Upper lobe of left lung (tissue), 6 donors: ENCODE measurements at regions not wholly inside any gene's neighbourhood (a gene's known extent, or its start where the extent isn't known, plus 50 kb on each side); places are given as distances from the start of the nearest gene placed in this dataset.

ENCODE experiments used
- ATAC-seq, 2 donors: fragments of 200-7000 bp; cut with Tn5 transposase; one replicate each; pipeline ENCODE4 v1.9.1; 2022; ENCODE audit warnings: mild to moderate bottlenecking in 2 of 2, moderate library complexity in 2 of 2; ENCODE audit not compliant: low FRiP score in 2 of 2
- DNase-seq, 2 donors: peaks; one replicate each; pipeline ENCODE4 v3.0.0-alpha.2; 2019 to 2020
- H3K27ac ChIP-seq, 4 donors: fragments of 200-600 bp; sonication (generic); one replicate each; pipeline ENCODE4 v1.5.1; 2016 to 2019
- H3K27me3 ChIP-seq, 4 donors: fragments of 200-600 bp; sonication (generic); one replicate each; pipeline ENCODE4 v1.5.1; 2017 to 2019
- H3K36me3 ChIP-seq, 4 donors: fragments of 200-600 bp; sonication (generic); one replicate each; pipeline ENCODE4 v1.5.1; 2016 to 2019
- H3K4me1 ChIP-seq, 4 donors: fragments of 200-600 bp; sonication (generic); one replicate each; pipeline ENCODE4 v1.5.1; 2018 to 2019
- H3K4me3 ChIP-seq, 4 donors: fragments of 200-600 bp; sonication (generic); one replicate each; pipeline ENCODE4 v1.5.1; 2017 to 2019; ENCODE audit warnings: mild to moderate bottlenecking in 2 of 4, moderate library complexity in 1 of 4
- H3K9me3 ChIP-seq, 4 donors: fragments of 200-600 bp; sonication (generic); one replicate each; pipeline ENCODE4 v1.5.1; 2018 to 2019
- CTCF ChIP-seq, 6 experiments: fragments of 450-650 bp in 4 of 6; fragments of 200-600 bp in 2 of 6; sonication (generic) in 2 of 6; IDR thresholded peaks; one replicate each; pipeline ENCODE4 v1.5.1; 2016 to 2019; ENCODE audit warnings: antibody characterized with exemption in 6 of 6
- EP300 ChIP-seq, 4 donors: sonication (generic); formaldehyde crosslinking; IDR thresholded peaks; one replicate each; pipeline ENCODE4 v1.5.1; 2017; ENCODE audit warnings: antibody characterized with exemption in 4 of 4, control low read depth in 2 of 4
- POLR2A ChIP-seq, 4 donors: fragments of 450-650 bp; IDR thresholded peaks; one replicate each; pipeline ENCODE4 v1.5.1; 2016 to 2017; ENCODE audit warnings: antibody characterized with exemption in 4 of 4, mild to moderate bottlenecking in 2 of 4
- POLR2AphosphoS5 ChIP-seq, 2 donors: sonication (generic); formaldehyde crosslinking; IDR thresholded peaks; one replicate each; pipeline ENCODE4 v1.5.1; 2017; ENCODE audit warnings: antibody characterized with exemption in 2 of 2
- WGBS, 2 donors: methylation state at CpG; one replicate each; pipeline ENCODE4 v1.1.5; 2017 to 2018; 5-methylcytosine and 5-hydroxymethylcytosine counted together
- donor health status: DM: no; HTN: no; CAD: no; lungs with moderate emphysema.
- donor health status: DM: no; HTN: yes; CAD: no; lungs with severe emphysema.

- no peaks in the 10 kb centered on the region for H3K36me3 ChIP-seq
- no peak overlapping the region for H3K27ac ChIP-seq
- no peak for ATAC-seq
- DNase-seq, result no peak
- H3K4me3 ChIP-seq, result no peak overlapping the region
- 68 to 73% methylated on average over 2 of the region's 2 CpGs for WGBS, 2 donors
- TF ChIP-seq CTCF (IDR thresholded peaks at IDR 0.05) (no peak), EP300 (IDR thresholded peaks at IDR 0.05) (no peak), POLR2AphosphoS5 (IDR thresholded peaks at IDR 0.05) (no peak), POLR2A (IDR thresholded peaks at IDR 0.05) (no peak)
- H3K27me3 ChIP-seq, result no peaks in the 10 kb centered on the region
- H3K9me3 ChIP-seq, result no peaks in the 10 kb centered on the region
- no peaks in the 10 kb centered on the region for H3K4me1 ChIP-seq
Measured at GRCh38 chr15:93789441-93789840, 441.9 kb upstream of the MCTP2 start.

GRCh38 chr15:93780073-93780472 lies 451.3 kb upstream of the MCTP2 start:
- H3K27me3 ChIP-seq, result no peaks in the 10 kb centered on the region
- WGBS, 2 donors, result 76 to 92% methylated on average over 4 of the region's 4 CpGs
- no peak overlapping the region for H3K4me3 ChIP-seq
- no peaks in the 10 kb centered on the region for H3K4me1 ChIP-seq
- DNase-seq, result no peak
- H3K27ac ChIP-seq, result no peak overlapping the region
- H3K9me3 ChIP-seq, result no peaks in the 10 kb centered on the region
- no peaks in the 10 kb centered on the region for H3K36me3 ChIP-seq
- no peak for ATAC-seq
- TF ChIP-seq POLR2A (IDR thresholded peaks at IDR 0.05), result no peak
- TF ChIP-seq POLR2AphosphoS5 (IDR thresholded peaks at IDR 0.05), result no peak
- no peak for TF ChIP-seq EP300 (IDR thresholded peaks at IDR 0.05)
- no peak for TF ChIP-seq CTCF (IDR thresholded peaks at IDR 0.05)

GRCh38 chr15:93779341-93779740 lies 452.0 kb upstream of the MCTP2 start:
- H3K27ac ChIP-seq, result no peak overlapping the region
- H3K36me3 ChIP-seq, result no peaks in the 10 kb centered on the region
- WGBS, 2 donors, result 80 to 83% methylated on average over 4 of the region's 4 CpGs
- H3K4me1 ChIP-seq, result no peaks in the 10 kb centered on the region
- no peak for ATAC-seq
- H3K27me3 ChIP-seq, result no peaks in the 10 kb centered on the region
- no peaks in the 10 kb centered on the region for H3K9me3 ChIP-seq
- H3K4me3 ChIP-seq, result no peak overlapping the region
- TF ChIP-seq CTCF (IDR thresholded peaks at IDR 0.05) (no peak), EP300 (IDR thresholded peaks at IDR 0.05) (no peak), POLR2A (IDR thresholded peaks at IDR 0.05) (no peak), POLR2AphosphoS5 (IDR thresholded peaks at IDR 0.05) (no peak)
- DNase-seq, result no peak

DNA sequence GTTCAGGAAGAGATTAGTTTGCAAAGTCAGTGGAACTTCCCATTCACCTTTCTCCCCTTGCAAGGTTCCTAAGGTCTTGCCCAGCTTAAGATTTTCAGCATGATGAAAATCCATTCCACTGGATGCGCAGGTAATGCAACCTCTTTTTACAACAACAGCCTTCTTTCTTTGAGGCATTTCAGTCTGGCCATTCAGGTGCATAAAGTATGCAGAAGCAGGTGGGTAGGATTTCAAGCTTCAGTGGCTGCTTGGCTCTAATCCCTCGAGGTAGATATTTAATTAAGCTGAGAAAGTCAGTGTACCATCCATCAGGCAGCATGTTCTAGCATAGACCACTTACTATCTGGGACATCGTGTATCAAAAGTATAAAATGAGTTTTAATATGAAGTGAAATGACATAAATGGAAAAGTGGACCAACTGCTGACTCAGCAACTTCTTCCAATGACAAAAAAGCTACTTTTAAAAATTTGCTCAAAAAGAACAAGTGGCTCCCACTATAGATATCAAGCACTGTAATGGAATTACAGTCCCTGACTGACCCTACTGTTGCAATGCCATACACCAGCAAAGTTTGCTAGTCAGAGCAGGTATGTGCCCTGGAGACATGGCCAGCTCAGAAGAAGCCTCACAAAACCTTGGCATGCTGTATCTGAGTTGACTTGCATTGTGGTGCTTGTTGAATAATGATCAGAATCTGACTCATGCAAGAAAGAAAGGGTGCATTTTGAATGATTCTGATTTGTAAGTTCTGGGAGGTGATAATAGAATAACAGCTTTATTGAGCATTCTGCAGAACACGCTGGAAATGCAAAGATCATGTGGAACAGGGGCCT lies 459.9 kb upstream of the MCTP2 start:
- no peak overlapping the region for H3K27ac ChIP-seq
- H3K4me3 ChIP-seq, result no peak overlapping the region
- H3K36me3 ChIP-seq, result no peaks in the 10 kb centered on the region
- H3K27me3 ChIP-seq, result no peaks in the 10 kb centered on the region
- no peaks in the 10 kb centered on the region for H3K4me1 ChIP-seq
- 63 to 65% methylated on average over 4 of the region's 4 CpGs for WGBS, 2 donors
- H3K9me3 ChIP-seq, result no peaks in the 10 kb centered on the region
- TF ChIP-seq POLR2A (IDR thresholded peaks at IDR 0.05) (no peak), EP300 (IDR thresholded peaks at IDR 0.05) (no peak), POLR2AphosphoS5 (IDR thresholded peaks at IDR 0.05) (no peak), CTCF (IDR thresholded peaks at IDR 0.05) (no peak)
- no peak for ATAC-seq
- no peak for DNase-seq

DNA sequence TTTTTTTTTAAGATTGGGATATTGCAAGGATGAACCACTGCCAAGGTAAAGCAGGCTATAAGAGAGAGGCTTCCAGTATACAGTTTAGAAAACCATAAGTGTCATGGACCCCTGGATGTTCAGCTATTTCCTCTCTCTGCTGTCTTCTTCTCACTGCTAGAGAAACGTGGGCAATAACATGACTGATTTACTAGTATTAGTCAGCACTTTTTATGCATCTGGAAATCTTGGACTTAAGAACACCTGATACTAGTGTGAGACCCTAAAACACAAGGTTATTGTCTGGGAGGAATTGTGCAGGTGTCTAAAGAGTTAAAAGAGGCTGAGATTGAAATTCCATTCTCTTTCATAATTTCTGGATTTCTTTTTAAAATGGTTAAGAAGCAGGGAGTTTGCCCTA lies 460.6 kb upstream of the MCTP2 start:
- no peaks in the 10 kb centered on the region for H3K36me3 ChIP-seq
- 21 to 31% methylated on average over 1 of the region's 1 CpG for WGBS, 2 donors
- H3K9me3 ChIP-seq, result no peaks in the 10 kb centered on the region
- no peak overlapping the region for H3K27ac ChIP-seq
- no peak for ATAC-seq
- DNase-seq, result no peak
- H3K4me1 ChIP-seq, result no peaks in the 10 kb centered on the region
- H3K27me3 ChIP-seq, result no peaks in the 10 kb centered on the region
- TF ChIP-seq POLR2A (IDR thresholded peaks at IDR 0.05) (no peak), POLR2AphosphoS5 (IDR thresholded peaks at IDR 0.05) (no peak), EP300 (IDR thresholded peaks at IDR 0.05) (no peak), CTCF (IDR thresholded peaks at IDR 0.05) (no peak)
- no peak overlapping the region for H3K4me3 ChIP-seq
